ENCODE measurements at regions not wholly inside any gene's neighbourhood (a gene's known extent, or its start where the extent isn't known, plus 50 kb on each side); places are given as distances from the start of the nearest gene placed in this dataset.

DNA sequence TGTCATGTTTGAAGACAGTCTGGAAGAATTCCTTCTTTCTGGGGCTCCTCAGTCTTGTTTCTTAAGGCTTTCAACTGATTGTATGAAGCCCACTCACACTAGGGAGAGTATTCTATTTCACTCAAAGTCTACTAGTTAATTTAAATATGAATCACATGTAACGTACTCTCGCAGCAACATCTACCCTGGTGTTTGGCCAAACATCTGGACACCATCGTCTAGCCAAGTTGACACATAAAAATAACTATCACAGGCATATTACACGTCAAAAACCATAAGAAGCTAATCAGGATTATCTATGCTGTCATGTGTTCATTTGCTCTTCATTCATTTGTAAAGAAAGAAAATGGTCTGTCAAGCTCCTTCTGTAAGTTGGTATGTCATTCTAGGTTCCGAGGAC, 787.4 kb downstream of the KCNJ2 start:
- Histone ChIP-seq H3K27me3 (ENCODE audit: control insufficient read depth, insufficient read depth, low read length) (no peaks in the 10 kb centered on the region), H3K27ac (ENCODE audit: low read depth, low read length) (no peak overlapping the region), H3K36me3 (ENCODE audit: control insufficient read depth, insufficient read depth, low read length) (no peaks in the 10 kb centered on the region), H3K4me1 (ENCODE audit: control insufficient read depth, insufficient read depth, low read length) (no peaks in the 10 kb centered on the region), H3K4me3 (ENCODE audit: low read depth, low read length) (no peak overlapping the region), H3K9me3 (ENCODE audit: control insufficient read depth, insufficient read depth, low read length) (no peaks in the 10 kb centered on the region), H3K9ac (ENCODE audit: low read depth, low read length) (no peak overlapping the region)

DNA sequence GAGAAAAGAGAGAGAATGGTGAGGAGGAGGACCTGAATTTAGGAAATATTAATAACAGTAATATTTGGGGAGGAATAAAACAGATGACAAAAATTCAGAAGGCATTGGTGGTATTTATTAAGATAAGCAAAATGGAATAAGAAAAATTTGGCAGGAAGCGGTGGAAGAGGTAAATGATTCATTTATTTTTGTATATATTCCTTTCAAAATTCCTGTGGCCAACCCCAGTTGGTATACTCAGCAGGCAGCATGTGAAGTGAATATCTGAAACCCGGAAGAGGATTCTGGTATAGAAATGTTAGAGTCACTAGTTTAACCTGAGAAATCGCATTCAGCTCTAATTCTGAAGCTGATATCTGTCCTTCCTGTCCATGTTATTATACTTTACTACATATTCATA, 792.0 kb downstream of the KCNJ2 start:
- no peak overlapping the region for H3K4me3 ChIP-seq (ENCODE audit: low read depth, low read length)
- H3K4me1 ChIP-seq (ENCODE audit: control insufficient read depth, insufficient read depth, low read length) = no peaks in the 10 kb centered on the region
- H3K27ac ChIP-seq (ENCODE audit: low read depth, low read length) = no peak overlapping the region
- no peaks in the 10 kb centered on the region for H3K27me3 ChIP-seq (ENCODE audit: control insufficient read depth, insufficient read depth, low read length)
- peaks cover 9% of the 10 kb centered on the region for H3K9me3 ChIP-seq (ENCODE audit: control insufficient read depth, insufficient read depth, low read length)
- H3K9ac ChIP-seq (ENCODE audit: low read depth, low read length) = no peak overlapping the region
- no peaks in the 10 kb centered on the region for H3K36me3 ChIP-seq (ENCODE audit: control insufficient read depth, insufficient read depth, low read length)

- no peaks in the 10 kb centered on the region for H3K36me3 ChIP-seq (ENCODE audit: control insufficient read depth, insufficient read depth, low read length)
- H3K4me1 ChIP-seq (ENCODE audit: control insufficient read depth, insufficient read depth, low read length) = no peaks in the 10 kb centered on the region
- H3K9me3 ChIP-seq (ENCODE audit: control insufficient read depth, insufficient read depth, low read length) = peaks cover 12% of the 10 kb centered on the region
- H3K4me3 ChIP-seq (ENCODE audit: low read depth, low read length) = no peak overlapping the region
- no peaks in the 10 kb centered on the region for H3K27me3 ChIP-seq (ENCODE audit: control insufficient read depth, insufficient read depth, low read length)
- H3K27ac ChIP-seq (ENCODE audit: low read depth, low read length) = no peak overlapping the region
- no peak overlapping the region for H3K9ac ChIP-seq (ENCODE audit: low read depth, low read length)
Observed at GRCh38 chr17:70968302-70968701, 799.0 kb downstream of the KCNJ2 start.

DNA sequence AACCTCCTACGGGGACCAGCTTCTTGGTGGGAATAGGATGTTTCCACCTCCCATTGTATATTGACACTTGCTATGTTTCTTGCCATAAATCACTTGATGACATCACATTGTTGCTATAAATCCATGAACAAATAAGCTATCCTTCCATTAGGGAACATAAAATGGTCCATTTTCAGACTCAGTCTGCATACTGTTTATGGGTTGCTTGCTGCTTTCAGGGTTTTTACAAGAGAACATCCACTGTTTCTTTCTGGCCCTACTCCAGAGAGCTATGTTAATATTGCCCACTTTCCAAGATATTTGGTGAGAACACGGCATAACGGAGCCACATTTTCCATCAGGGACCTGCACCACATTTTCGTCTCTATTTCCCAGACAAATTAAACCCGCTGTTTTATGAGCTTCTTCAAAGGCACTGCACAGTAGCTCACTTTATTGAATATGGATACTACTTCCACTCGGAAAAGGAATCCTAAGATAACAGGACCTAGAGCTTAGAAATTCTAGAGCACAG, 800.2 kb downstream of the KCNJ2 start:
- no peak overlapping the region for H3K4me3 ChIP-seq (ENCODE audit: low read depth, low read length)
- no peak overlapping the region for H3K27ac ChIP-seq (ENCODE audit: low read depth, low read length)
- H3K9me3 ChIP-seq (ENCODE audit: control insufficient read depth, insufficient read depth, low read length) = peaks cover 12% of the 10 kb centered on the region
- no peaks in the 10 kb centered on the region for H3K27me3 ChIP-seq (ENCODE audit: control insufficient read depth, insufficient read depth, low read length)
- no peaks in the 10 kb centered on the region for H3K36me3 ChIP-seq (ENCODE audit: control insufficient read depth, insufficient read depth, low read length)
- H3K9ac ChIP-seq (ENCODE audit: low read depth, low read length) = no peak overlapping the region
- no peaks in the 10 kb centered on the region for H3K4me1 ChIP-seq (ENCODE audit: control insufficient read depth, insufficient read depth, low read length)

- H3K27me3 ChIP-seq (ENCODE audit: control insufficient read depth, insufficient read depth, low read length) = no peaks in the 10 kb centered on the region
- no peak overlapping the region for H3K27ac ChIP-seq (ENCODE audit: low read depth, low read length)
- H3K4me3 ChIP-seq (ENCODE audit: low read depth, low read length) = no peak overlapping the region
- no peak overlapping the region for H3K9ac ChIP-seq (ENCODE audit: low read depth, low read length)
- no peaks in the 10 kb centered on the region for H3K36me3 ChIP-seq (ENCODE audit: control insufficient read depth, insufficient read depth, low read length)
- H3K9me3 ChIP-seq (ENCODE audit: control insufficient read depth, insufficient read depth, low read length) = no peaks in the 10 kb centered on the region
- H3K4me1 ChIP-seq (ENCODE audit: control insufficient read depth, insufficient read depth, low read length) = no peaks in the 10 kb centered on the region
Observed at GRCh38 chr17:70976447-70976846, 807.1 kb downstream of the KCNJ2 start.

- Histone ChIP-seq H3K36me3 (ENCODE audit: control insufficient read depth, insufficient read depth, low read length) (no peaks in the 10 kb centered on the region), H3K27ac (ENCODE audit: low read depth, low read length) (no peak overlapping the region), H3K27me3 (ENCODE audit: control insufficient read depth, insufficient read depth, low read length) (no peaks in the 10 kb centered on the region), H3K4me3 (ENCODE audit: low read depth, low read length) (no peak overlapping the region; the same call in 1 of the 2 replicates), H3K9ac (ENCODE audit: low read depth, low read length) (no peak overlapping the region), H3K4me1 (ENCODE audit: control insufficient read depth, insufficient read depth, low read length) (peaks cover 35% of the 10 kb centered on the region), H3K9me3 (ENCODE audit: control insufficient read depth, insufficient read depth, low read length) (peaks cover 36% of the 10 kb centered on the region)
Observed at GRCh38 chr17:70984873-70985272, 815.5 kb downstream of the KCNJ2 start.

DNA sequence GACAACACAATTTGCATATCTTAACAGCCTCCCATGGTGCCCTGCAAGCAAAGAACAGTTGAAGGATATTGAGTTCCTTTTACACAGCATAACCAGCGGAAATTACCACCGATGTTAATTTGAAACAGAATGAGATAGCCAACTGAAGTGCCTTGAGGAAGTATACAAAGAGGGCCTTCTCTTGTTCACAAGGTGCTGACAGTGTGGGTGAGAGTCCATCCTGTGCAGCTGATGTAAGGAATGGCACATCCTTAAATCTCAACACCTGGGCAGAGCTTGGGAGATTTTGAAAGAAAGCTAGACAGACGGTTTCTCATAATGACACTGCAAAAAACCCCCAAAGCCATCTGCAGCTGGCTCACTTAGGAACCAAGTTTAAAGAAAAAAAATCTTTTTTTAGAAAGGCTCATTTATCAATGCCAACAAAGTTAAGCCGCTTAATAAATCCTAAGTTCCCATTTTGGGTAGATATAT, 818.6 kb downstream of the KCNJ2 start:
- no peak overlapping the region for H3K4me3 ChIP-seq (ENCODE audit: low read depth, low read length)
- no peaks in the 10 kb centered on the region for H3K36me3 ChIP-seq (ENCODE audit: control insufficient read depth, insufficient read depth, low read length)
- peaks cover 35% of the 10 kb centered on the region for H3K4me1 ChIP-seq (ENCODE audit: control insufficient read depth, insufficient read depth, low read length)
- peaks cover 34% of the 10 kb centered on the region for H3K9me3 ChIP-seq (ENCODE audit: control insufficient read depth, insufficient read depth, low read length)
- peak overlapping the region; percentile 91 for H3K27ac ChIP-seq (ENCODE audit: low read depth, low read length)
- H3K27me3 ChIP-seq (ENCODE audit: control insufficient read depth, insufficient read depth, low read length) = no peaks in the 10 kb centered on the region
- H3K9ac ChIP-seq (ENCODE audit: low read depth, low read length) = 0 out of 2 replicates have a peak overlapping the region, but pooled peaks have one; percentile 3

- Histone ChIP-seq H3K4me1 (ENCODE audit: control insufficient read depth, insufficient read depth, low read length) (peaks cover 35% of the 10 kb centered on the region), H3K9me3 (ENCODE audit: control insufficient read depth, insufficient read depth, low read length) (peaks cover 27% of the 10 kb centered on the region), H3K9ac (ENCODE audit: low read depth, low read length) (no peak overlapping the region), H3K27me3 (ENCODE audit: control insufficient read depth, insufficient read depth, low read length) (no peaks in the 10 kb centered on the region), H3K27ac (ENCODE audit: low read depth, low read length) (peak overlapping the region; percentile 91), H3K36me3 (ENCODE audit: control insufficient read depth, insufficient read depth, low read length) (no peaks in the 10 kb centered on the region), H3K4me3 (ENCODE audit: low read depth, low read length) (no peak overlapping the region)
Observed at GRCh38 chr17:70988622-70989021, 819.3 kb downstream of the KCNJ2 start.

DNA sequence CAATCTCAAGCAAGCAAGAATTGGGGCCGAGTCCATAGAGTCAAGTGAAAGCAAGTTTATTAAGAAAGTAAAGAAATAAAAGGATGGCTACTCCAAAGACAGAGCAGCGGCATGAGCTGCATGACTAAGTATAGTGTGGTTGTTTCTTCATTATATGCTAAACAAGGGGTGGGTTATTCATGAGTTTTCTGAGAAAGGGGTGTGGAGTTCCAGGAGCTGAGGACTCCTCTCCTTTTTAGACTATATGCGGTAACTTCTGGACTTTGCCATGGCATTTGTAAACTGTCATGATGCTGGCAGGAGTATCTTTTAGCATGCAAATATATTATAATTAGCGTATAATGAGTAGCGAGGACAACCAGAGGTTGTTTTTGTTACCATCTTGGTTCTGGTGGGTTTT, 819.9 kb downstream of the KCNJ2 start:
- H3K4me1 ChIP-seq (ENCODE audit: control insufficient read depth, insufficient read depth, low read length) = peaks cover 35% of the 10 kb centered on the region
- no peak overlapping the region for H3K4me3 ChIP-seq (ENCODE audit: low read depth, low read length)
- peaks cover 21% of the 10 kb centered on the region for H3K9me3 ChIP-seq (ENCODE audit: control insufficient read depth, insufficient read depth, low read length)
- no peak overlapping the region for H3K9ac ChIP-seq (ENCODE audit: low read depth, low read length)
- no peak overlapping the region for H3K27ac ChIP-seq (ENCODE audit: low read depth, low read length)
- H3K27me3 ChIP-seq (ENCODE audit: control insufficient read depth, insufficient read depth, low read length) = no peaks in the 10 kb centered on the region
- H3K36me3 ChIP-seq (ENCODE audit: control insufficient read depth, insufficient read depth, low read length) = no peaks in the 10 kb centered on the region

DNA sequence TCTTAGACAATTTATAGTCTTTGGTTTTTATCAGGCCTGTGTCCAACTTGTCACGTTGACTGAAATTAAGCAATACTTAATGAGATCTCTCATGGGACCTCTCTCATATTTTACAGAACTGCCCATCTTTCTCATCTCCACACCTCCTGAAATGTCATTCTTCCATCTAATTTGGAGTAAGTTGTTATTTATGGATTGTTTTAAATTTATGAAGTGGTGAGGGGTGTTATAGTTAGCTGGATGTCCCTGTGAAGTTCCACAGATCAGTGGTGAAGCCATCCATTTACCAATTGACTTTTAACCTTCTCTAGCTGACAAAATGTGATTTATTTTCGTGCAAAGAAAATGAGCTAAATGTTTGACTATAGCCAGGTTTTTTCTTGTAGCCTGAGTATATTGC, 824.9 kb downstream of the KCNJ2 start:
- peaks cover 6% of the 10 kb centered on the region; the same call in 1 of the 2 replicates for H3K4me1 ChIP-seq (ENCODE audit: control insufficient read depth, insufficient read depth, low read length)
- H3K36me3 ChIP-seq (ENCODE audit: control insufficient read depth, insufficient read depth, low read length) = no peaks in the 10 kb centered on the region
- no peaks in the 10 kb centered on the region for H3K9me3 ChIP-seq (ENCODE audit: control insufficient read depth, insufficient read depth, low read length)
- H3K27ac ChIP-seq (ENCODE audit: low read depth, low read length) = no peak overlapping the region
- no peak overlapping the region for H3K4me3 ChIP-seq (ENCODE audit: low read depth, low read length)
- no peak overlapping the region for H3K9ac ChIP-seq (ENCODE audit: low read depth, low read length)
- no peaks in the 10 kb centered on the region for H3K27me3 ChIP-seq (ENCODE audit: control insufficient read depth, insufficient read depth, low read length)

GRCh38 chr17:70995997-70996396, 826.7 kb downstream of the KCNJ2 start:
- Histone ChIP-seq H3K4me1 (ENCODE audit: control insufficient read depth, insufficient read depth, low read length) (no peaks in the 10 kb centered on the region), H3K9ac (ENCODE audit: low read depth, low read length) (no peak overlapping the region), H3K4me3 (ENCODE audit: low read depth, low read length) (no peak overlapping the region), H3K9me3 (ENCODE audit: control insufficient read depth, insufficient read depth, low read length) (no peaks in the 10 kb centered on the region), H3K27me3 (ENCODE audit: control insufficient read depth, insufficient read depth, low read length) (no peaks in the 10 kb centered on the region), H3K36me3 (ENCODE audit: control insufficient read depth, insufficient read depth, low read length) (no peaks in the 10 kb centered on the region), H3K27ac (ENCODE audit: low read depth, low read length) (no peak overlapping the region)

GRCh38 chr17:71003736-71004135, 834.4 kb downstream of the KCNJ2 start:
- Histone ChIP-seq H3K4me1 (ENCODE audit: control insufficient read depth, insufficient read depth, low read length) (peaks cover 9% of the 10 kb centered on the region), H3K9ac (ENCODE audit: low read depth, low read length) (no peak overlapping the region), H3K9me3 (ENCODE audit: control insufficient read depth, insufficient read depth, low read length) (no peaks in the 10 kb centered on the region), H3K27ac (ENCODE audit: low read depth, low read length) (no peak overlapping the region), H3K4me3 (ENCODE audit: low read depth, low read length) (no peak overlapping the region), H3K36me3 (ENCODE audit: control insufficient read depth, insufficient read depth, low read length) (no peaks in the 10 kb centered on the region), H3K27me3 (ENCODE audit: control insufficient read depth, insufficient read depth, low read length) (no peaks in the 10 kb centered on the region)

Data from HUES48 (cell line).